ENCODE measurements at regions not wholly inside any gene's neighbourhood (a gene's known extent, or its start where the extent isn't known, plus 50 kb on each side); places are given as distances from the start of the nearest gene placed in this dataset.

DNA sequence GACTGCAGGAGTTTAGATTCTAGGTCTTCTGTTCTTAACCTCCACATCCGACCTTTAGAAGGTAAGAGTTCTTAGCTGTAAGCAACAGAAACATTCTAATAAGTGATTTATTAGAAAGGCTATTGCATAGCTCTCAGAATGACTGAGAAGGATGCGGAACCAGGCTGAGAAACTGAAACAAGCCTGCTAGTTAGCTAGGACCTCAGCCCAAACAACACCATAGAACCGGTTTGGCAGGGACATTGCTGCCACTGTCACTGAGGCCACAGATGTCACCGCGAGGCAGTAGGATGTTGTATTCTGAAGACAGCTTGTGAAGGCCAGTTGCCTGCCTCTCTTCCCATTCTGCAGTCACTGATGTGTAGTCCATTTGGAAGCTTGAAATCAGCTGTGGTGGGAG is 160.0 kb upstream of the ARX start:
- TF ChIP-seq, protein P1, sequence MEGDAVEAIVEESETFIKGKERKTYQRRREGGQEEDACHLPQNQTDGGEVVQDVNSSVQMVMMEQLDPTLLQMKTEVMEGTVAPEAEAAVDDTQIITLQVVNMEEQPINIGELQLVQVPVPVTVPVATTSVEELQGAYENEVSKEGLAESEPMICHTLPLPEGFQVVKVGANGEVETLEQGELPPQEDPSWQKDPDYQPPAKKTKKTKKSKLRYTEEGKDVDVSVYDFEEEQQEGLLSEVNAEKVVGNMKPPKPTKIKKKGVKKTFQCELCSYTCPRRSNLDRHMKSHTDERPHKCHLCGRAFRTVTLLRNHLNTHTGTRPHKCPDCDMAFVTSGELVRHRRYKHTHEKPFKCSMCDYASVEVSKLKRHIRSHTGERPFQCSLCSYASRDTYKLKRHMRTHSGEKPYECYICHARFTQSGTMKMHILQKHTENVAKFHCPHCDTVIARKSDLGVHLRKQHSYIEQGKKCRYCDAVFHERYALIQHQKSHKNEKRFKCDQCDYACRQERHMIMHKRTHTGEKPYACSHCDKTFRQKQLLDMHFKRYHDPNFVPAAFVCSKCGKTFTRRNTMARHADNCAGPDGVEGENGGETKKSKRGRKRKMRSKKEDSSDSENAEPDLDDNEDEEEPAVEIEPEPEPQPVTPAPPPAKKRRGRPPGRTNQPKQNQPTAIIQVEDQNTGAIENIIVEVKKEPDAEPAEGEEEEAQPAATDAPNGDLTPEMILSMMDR (IDR thresholded peaks at IDR 0.05) = no peak
- no peak for TF ChIP-seq POLR2A (IDR thresholded peaks at IDR 0.05)
- no peak for TF ChIP-seq EP300 (IDR thresholded peaks at IDR 0.05)
